ENCODE measurements at regions not wholly inside any gene's neighbourhood (a gene's known extent, or its start where the extent isn't known, plus 50 kb on each side); places are given as distances from the start of the nearest gene placed in this dataset.

GRCh38 chr6:2454180-2454579, 208.8 kb upstream of the GMDS start:
- DNase-seq: no peak

GRCh38 chr6:2450546-2450945, 205.1 kb upstream of the GMDS start:
- no peak for DNase-seq

DNA sequence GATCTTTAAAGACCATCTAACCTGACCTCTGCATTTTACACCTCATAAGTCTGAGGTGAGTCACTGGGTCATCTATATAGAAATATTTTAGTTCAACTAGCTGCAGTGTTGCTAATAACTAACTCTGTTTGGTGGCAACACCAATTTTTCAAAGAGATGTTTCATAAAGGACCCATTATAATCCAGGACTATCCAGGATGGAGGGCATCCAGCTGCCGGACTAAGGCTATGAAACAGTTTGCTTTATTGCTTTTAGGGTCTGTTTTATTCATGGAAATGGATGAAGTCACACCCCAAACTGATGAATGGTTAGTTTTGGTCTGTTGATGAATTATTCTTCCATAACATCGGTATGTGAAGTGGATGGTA, 204.2 kb upstream of the GMDS start:
- DNase-seq: no peak

DNA sequence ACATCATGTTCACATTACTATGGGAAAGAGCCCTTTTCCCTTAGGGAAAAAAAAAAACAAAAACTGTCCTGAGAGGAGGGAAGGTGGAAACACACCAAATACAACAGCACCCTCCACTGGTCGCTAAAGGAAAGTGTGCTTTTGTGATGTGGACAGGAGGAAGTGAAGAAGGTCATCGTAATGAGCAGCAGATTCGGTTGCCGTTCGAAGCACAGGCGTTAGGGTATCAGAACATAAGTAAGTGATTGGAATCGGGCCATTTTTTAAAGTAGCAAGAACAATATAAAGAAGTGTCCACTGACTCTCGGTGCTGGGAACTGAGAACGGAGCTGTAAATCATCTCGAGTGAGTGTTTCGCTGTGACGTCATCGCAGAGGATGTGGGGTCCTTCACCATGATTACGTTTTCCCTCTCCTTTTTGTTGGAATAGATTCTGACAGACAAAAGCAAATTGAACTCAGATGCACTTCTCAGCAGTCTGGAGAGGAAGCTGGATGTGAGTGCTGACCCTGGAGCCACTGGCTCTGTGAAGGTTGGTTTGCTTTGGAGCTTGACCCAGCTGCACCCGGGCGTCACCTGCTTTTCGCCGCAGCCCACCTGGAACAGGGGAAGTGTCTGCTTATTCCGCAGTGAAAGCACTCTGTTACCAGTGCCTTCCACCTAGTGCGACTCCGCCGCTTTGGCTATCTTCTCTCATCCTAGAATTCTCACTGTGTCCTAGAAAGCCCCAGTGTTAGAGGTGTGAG, 203.6 kb upstream of the GMDS start:
- DNase-seq: peak; percentile 71

DNA sequence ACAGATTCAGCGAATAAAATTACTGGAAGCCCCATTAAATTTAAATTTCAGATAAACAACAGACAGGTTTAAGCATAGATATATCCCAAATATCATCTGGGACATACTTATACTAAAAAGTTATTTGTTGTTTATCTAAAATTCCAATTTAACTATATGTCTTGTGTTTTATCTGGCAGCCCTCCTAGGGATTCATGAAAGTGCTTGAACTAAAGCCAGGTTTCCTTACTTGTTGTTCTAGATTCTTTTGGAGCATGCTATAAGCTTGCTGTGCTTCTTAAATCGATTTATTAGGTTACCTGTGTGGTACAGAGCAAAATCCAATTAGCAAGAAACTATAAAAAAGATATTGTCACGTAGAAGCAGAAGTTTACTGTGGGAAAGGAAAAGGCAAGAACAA, 202.5 kb upstream of the GMDS start:
- no peak for DNase-seq

DNA sequence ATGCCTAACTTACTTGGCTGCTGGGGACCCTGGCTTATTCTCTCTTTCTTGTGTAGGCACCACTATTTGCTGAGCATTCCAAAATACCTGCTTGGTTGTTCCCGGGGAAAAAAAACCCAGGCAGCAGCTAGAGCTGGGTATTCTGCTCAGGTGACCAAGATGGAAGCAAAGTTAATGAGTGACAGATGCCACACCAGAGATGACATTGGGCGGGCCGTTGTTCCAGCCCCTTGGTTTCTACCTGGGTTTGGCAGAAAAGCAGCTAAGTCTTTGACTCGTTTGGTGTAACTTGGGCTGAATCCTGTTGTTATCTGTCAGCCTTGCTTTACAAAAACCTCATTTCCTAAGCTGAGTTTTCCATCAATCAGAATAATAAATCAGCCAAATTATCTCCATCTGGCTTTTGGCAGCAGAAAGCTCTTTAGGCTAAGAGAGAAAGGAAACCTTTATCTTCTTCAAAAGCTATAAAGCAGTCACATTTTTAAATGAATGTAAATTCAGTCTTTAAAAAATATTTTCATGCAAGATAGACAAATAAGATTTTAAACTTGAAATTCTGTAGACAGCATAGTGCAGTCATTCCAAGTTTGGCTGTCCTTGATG, 202.0 kb upstream of the GMDS start:
- DNase-seq: no peak

DNA sequence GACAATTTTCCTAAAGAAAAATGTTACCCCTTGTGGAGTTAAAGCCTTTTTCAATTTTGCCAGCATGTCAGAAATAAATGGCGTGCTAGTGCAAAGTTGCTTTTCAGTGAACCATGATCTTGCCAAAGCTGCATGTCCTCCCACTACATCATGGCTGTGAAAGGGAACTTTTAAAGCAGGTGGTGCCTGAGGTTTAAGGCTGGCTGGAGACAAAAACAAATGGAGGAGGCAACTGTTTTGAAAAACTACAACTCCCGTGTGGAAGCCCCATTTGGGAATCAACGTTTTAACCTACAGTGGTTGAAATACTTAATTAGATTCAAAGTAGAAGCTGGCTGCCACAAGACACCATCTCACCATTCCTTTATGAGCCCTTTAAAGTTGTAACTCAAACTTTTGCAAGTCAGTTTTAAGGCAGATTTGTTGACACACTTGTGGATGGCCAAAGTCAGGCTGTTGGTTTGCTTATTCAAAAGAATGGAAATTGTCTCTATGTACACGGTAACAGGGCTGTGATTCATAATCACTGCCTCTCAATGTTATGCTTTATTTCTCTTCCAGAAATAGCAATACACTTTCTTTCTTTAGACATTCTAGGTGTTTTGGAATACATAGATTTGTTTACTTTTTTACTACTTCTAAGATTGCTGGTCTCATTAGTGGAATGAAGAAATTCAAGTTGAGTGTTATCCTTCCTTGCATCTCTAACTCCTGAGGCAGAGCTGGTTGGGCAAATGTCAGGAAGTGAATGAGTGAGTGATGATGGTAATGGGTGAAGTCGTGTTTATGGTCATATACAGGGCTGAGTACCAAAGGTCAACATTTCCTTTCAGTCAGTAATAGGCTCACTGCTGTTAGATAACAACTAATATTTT, 196.4 kb upstream of the GMDS start:
- DNase-seq: no peak

GRCh38 chr6:2440516-2440915, 195.1 kb upstream of the GMDS start:
- DNase-seq: no peak

DNA sequence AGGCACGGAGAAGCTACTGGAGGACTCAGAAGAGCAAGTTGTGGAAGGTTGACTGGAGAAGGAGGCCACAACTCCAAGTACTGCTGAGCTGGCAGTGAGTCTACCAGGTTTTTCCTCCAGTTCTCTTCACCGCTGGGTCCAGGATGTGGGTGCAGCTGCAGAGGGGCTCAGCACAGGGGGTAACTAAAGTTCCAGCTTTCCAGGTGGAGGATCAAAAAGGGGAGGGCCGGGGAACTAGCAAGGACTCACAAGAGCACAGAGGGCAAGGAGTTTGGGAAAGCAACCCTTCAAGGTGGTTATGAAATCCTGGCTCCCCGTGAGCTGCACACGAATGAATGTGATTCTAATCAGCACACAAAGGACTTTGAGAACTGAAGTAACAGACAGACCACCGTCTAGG, 194.2 kb upstream of the GMDS start:
- DNase-seq: no peak

- no peak for DNase-seq
These were observed 193.7 kb upstream of the GMDS start for GRCh38 chr6:2439082-2439481.

DNA sequence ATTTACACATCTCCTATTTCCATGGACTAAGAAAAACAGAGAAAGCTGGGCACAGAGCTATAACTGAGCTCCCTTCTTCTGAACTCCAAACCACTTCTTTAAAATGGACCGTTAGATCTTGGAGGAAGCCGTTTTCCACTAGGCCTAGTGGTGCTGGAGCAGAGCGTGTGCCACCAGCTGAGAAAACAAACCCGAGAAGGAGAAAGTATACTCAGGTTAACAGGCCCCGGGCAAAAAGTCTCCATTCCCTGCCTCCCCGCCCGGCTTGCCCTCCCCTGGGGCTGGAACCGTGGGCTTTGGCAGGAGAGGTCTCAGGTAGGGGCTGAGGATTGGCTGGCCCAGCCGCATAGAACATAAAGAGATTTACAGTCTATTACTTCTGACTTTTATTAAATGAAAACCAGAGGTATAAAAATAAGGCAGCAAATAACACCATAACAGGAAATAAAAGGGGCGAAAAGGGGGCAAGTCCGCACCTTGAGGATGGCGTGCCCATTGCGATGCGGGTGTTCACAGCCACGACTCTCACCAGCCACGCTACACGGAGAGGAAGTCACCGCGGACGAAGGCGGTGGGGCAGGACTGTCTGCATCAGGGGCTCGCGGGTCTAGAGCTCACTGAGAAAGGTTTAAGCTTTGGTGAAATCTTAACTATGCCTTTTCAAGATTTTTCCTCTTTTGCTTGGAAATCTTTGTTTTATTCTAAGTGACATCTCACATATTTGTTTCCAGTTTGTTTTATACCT, 191.2 kb upstream of the GMDS start:
- DNase-seq: no peak

GRCh38 chr6:2435323-2435722, 189.9 kb upstream of the GMDS start:
- no peak for DNase-seq

- no peak for DNase-seq
These were observed 189.5 kb upstream of the GMDS start for GRCh38 chr6:2434912-2435311.

DNA sequence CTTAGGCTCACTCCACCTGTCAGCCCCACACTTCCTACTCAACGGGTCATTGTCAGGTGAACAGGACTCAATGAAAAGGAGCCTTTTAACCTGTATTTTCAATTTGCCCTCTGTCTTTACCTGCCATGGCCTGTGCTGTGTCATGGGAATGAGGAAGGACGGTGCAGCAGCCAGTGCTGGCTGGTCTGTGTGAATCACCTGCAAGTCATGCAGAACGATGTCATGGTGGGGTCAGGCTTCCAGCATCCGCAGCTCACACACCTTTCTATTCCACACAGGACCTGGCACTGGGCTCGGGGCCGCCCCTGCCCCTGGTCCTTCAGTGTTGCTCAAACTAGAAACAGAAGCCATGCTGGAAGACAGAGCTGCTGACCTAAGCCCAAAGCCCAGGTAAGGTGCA, 188.7 kb upstream of the GMDS start:
- no peak for DNase-seq

DNA sequence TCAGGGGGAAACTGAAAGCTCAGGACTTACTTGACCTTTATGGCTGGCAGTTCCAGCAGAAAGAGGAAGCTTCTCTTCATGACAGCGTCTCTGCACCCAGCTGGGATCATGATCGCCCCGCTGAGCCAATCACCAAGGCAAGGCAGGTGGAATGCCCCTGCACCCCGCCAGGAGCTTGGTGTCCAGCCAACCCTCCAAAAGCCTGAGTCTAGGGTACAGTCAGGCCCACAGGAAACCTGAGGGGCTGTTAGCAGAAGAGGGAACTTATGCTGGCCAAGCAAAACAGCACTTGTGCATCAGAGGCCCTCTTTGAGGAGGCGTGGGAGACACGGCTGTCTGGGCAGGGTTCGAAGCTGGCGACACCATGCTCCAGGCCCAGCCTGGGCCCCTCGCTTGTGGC, 188.3 kb upstream of the GMDS start:
- DNase-seq: no peak

- no peak for DNase-seq
These were observed 187.9 kb upstream of the GMDS start for GRCh38 chr6:2433266-2433665.

- DNase-seq: no peak
These were observed 186.9 kb upstream of the GMDS start for GRCh38 chr6:2432292-2432691.

DNA sequence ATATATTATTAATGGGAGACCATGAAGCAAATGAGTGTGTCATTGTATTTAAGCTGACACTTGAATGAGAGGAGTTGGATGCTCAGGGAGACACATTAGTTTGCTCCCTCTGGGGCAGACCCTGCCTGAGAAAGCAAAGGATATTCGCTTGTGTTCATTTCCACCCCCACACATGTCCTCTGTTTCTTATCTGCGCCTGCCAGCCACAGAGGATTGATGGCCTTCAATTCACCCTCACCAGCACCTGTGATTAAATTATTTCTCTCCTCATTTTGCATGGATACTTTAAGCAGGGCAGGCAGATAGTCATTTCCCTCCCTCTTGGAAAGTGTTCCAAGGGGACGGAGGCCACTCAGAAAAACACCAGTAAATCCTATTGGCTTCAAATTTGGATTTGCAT, 185.2 kb upstream of the GMDS start:
- DNase-seq: peak; percentile 28

GRCh38 chr6:2429460-2429859, 184.1 kb upstream of the GMDS start:
- no peak for DNase-seq

DNA sequence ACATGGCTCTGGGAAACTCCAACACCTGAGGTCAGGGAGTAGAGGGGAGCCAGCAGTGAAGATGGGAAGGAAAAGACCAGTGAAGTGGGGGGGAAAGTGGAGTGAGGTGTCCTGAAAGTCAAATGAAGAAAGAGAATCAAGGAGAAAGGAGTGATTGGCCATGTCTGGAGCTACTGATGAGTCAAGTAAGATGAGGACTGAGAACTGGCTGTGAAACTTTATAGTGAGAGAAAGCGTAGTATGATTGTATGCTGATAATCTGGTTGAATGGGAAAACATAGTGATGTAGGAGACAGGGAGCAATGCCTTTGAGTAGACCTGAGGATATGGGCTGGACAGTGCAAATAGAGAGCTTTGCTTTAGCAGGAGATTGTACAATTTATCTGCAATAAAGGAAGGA, 183.6 kb upstream of the GMDS start:
- no peak for DNase-seq

- no peak for DNase-seq
These were observed 181.3 kb upstream of the GMDS start for GRCh38 chr6:2426561-2427340.

GRCh38 chr6:2416128-2416712, 170.8 kb upstream of the GMDS start:
- no peak for DNase-seq
